Keratinocyte (primary cell): ENCODE measurements at regions not wholly inside any gene's neighbourhood (a gene's known extent, or its start where the extent isn't known, plus 50 kb on each side); places are given as distances from the start of the nearest gene placed in this dataset.

ENCODE experiments used
- small RNA-seq, 3 experiments: library from RNA; depleted of rRNA; stranded (forward); fragments of <200 nt; gene quantifications; one replicate each; pipeline ENCODE3, GENCODE V24; 2012; ENCODE audit warnings: low read depth in 3 of 3, low replicate concordance in 1 of 3; ENCODE audit not compliant: insufficient read length in 3 of 3

Small RNAs in the stretch of these regions (small RNA-seq; reads per million reads assigned to genes)
- gene AC018554.2 (0 reads per million in 3 experiments), gene AC092121.1 (0 reads per million in 3 experiments), gene RF00017 (0 reads per million in 3 experiments), gene RNU4-58P (0 reads per million in 3 experiments), gene RPS27P27 (0 reads per million in 3 experiments)
